ENCODE measurements at regions not wholly inside any gene's neighbourhood (a gene's known extent, or its start where the extent isn't known, plus 50 kb on each side); places are given as distances from the start of the nearest gene placed in this dataset.

DNA sequence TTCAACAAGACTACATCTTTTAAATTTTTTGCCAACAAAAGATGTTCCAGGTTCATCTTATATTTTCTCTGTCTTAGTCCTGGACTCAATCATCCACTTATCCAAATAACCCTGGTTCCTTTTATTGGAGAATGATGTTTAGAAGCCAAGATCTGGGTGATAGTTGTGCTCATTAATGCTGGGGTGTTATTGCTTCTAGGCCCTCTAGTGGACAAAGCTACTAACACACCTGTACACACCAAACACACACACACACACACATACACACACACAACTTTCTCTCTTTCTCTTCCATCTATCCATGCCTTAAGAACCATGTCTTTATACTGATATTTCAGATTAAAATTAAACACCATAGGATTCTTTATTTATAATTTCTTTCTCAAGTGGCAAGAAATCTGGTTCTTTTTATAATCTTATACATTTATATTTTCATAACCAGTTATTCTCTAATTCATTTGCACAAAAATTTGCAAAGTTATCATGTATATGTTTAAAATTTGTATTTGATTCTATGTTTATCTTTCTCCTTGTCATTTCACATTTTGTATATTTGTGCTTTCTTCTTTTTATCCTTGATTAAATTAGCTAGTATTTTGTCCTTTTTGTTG lies 179.1 kb upstream of the SMIM23 start:
- no peaks in the 10 kb centered on the region for H3K36me3 Mint-ChIP-seq (ENCODE audit: low read depth)

GRCh38 chr5:171607863-171608262 lies 177.8 kb upstream of the SMIM23 start:
- Mint-ChIP-seq H3K9me3 (peaks cover 5% of the 10 kb centered on the region), H3K27ac (no peak overlapping the region), H3K36me3 (ENCODE audit: low read depth) (no peaks in the 10 kb centered on the region), H3K4me3 (no peak overlapping the region), H3K4me1 (ENCODE audit: low read depth) (no peaks in the 10 kb centered on the region), H3K27me3 (peaks cover 44% of the 10 kb centered on the region)
- no peaks in the 10 kb centered on the region for H3K4me1 ChIP-seq (ENCODE audit: insufficient read depth, low read length)
- ATAC-seq (ENCODE audit: poor library complexity) (no peak), DNase-seq (no peak)
- intact Hi-C loops (cut with DNase I, micrococcal nuclease), result no loop called here
- no peak overlapping the region for H3K27ac ChIP-seq (ENCODE audit: low read depth in 1 of 2, low read length in 2 of 2)
- H3K9me3 ChIP-seq (ENCODE audit: control insufficient read depth in 1 of 2, insufficient read depth in 1 of 2, low read length in 2 of 2), result peaks cover 0 to 3% of the 10 kb centered on the region in 2 experiments
- peaks cover 0 to 4% of the 10 kb centered on the region in 2 experiments for H3K27me3 ChIP-seq (ENCODE audit: control insufficient read depth in 1 of 2, insufficient read depth in 2 of 2, low read length in 2 of 2)
- POLR2A ChIA-PET, result no interaction called here
- CTCF ChIA-PET, result no interaction called here
- TF ChIP-seq CTCF (IDR thresholded peaks at IDR 0.05), result no peak
- H3K36me3 ChIP-seq (ENCODE audit: insufficient read depth, low read length), result no peaks in the 10 kb centered on the region
- no peak overlapping the region for H3K4me3 ChIP-seq (ENCODE audit: low read length)

More for the DNA sequence above, 179.1 kb upstream of the SMIM23 start:
- H3K36me3 ChIP-seq (ENCODE audit: insufficient read depth, low read length), result no peaks in the 10 kb centered on the region
- peaks cover 36% of the 10 kb centered on the region for H3K27me3 Mint-ChIP-seq
- H3K27me3 ChIP-seq (ENCODE audit: control insufficient read depth in 1 of 2, insufficient read depth in 2 of 2, low read length in 2 of 2), result peaks cover 0 to 3% of the 10 kb centered on the region in 2 experiments
- ATAC-seq (ENCODE audit: poor library complexity) (no peak), DNase-seq (peak in 1 of 14 experiments; percentile 10)
- no peak overlapping the region for H3K4me3 ChIP-seq (ENCODE audit: low read length)
- intact Hi-C loops (cut with DNase I, micrococcal nuclease), result no loop called here
- H3K4me1 ChIP-seq (ENCODE audit: insufficient read depth, low read length), result no peaks in the 10 kb centered on the region
- no peak for TF ChIP-seq CTCF (IDR thresholded peaks at IDR 0.05)
- H3K27ac ChIP-seq (ENCODE audit: low read depth in 1 of 2, low read length in 2 of 2), result no peak overlapping the region
- CTCF ChIA-PET, result no interaction called here
- no peaks in the 10 kb centered on the region for H3K4me1 Mint-ChIP-seq (ENCODE audit: low read depth)
- POLR2A ChIA-PET, result no interaction called here
- H3K9me3 ChIP-seq (ENCODE audit: control insufficient read depth in 1 of 2, insufficient read depth in 1 of 2, low read length in 2 of 2), result no peaks in the 10 kb centered on the region
- peaks cover 5% of the 10 kb centered on the region for H3K9me3 Mint-ChIP-seq
- H3K27ac Mint-ChIP-seq, result no peak overlapping the region
- no peak overlapping the region for H3K4me3 Mint-ChIP-seq

- Mint-ChIP-seq H3K27me3 (peaks cover 46% of the 10 kb centered on the region), H3K9me3 (peaks cover 5% of the 10 kb centered on the region), H3K4me3 (no peak overlapping the region), H3K27ac (no peak overlapping the region), H3K36me3 (ENCODE audit: low read depth) (no peaks in the 10 kb centered on the region), H3K4me1 (ENCODE audit: low read depth) (no peaks in the 10 kb centered on the region)
- no peaks in the 10 kb centered on the region for H3K4me1 ChIP-seq (ENCODE audit: insufficient read depth, low read length)
- no peak for ATAC-seq (ENCODE audit: poor library complexity)
- no peaks in the 10 kb centered on the region for H3K36me3 ChIP-seq (ENCODE audit: insufficient read depth, low read length)
- no peak overlapping the region for H3K27ac ChIP-seq (ENCODE audit: low read depth in 1 of 2, low read length in 2 of 2)
- no peak overlapping the region for H3K4me3 ChIP-seq (ENCODE audit: low read length)
- peaks cover 0 to 4% of the 10 kb centered on the region in 2 experiments for H3K9me3 ChIP-seq (ENCODE audit: control insufficient read depth in 1 of 2, insufficient read depth in 1 of 2, low read length in 2 of 2)
- no peak for TF ChIP-seq CTCF (IDR thresholded peaks at IDR 0.05)
- CTCF ChIA-PET, result no interaction called here
- H3K27me3 ChIP-seq (ENCODE audit: control insufficient read depth in 1 of 2, insufficient read depth in 2 of 2, low read length in 2 of 2), result peaks cover 0 to 5% of the 10 kb centered on the region in 2 experiments
- intact Hi-C loops (cut with DNase I, micrococcal nuclease), result no loop called here
- POLR2A ChIA-PET, result no interaction called here
- DNase-seq, result no peak
Measured at GRCh38 chr5:171609806-171610452, 175.7 kb upstream of the SMIM23 start.

Measured in CD4-positive, alpha-beta T cell (primary cell).